ENCODE measurements at regions not wholly inside any gene's neighbourhood (a gene's known extent, or its start where the extent isn't known, plus 50 kb on each side); places are given as distances from the start of the nearest gene placed in this dataset.

- Histone ChIP-seq H3K36me3 (ENCODE audit: control insufficient read depth in 2 of 2, extremely low read depth in 1 of 2, insufficient read depth in 2 of 2, low read length in 2 of 2) (no peaks in the 10 kb centered on the region), H3K4me2 (ENCODE audit: insufficient read depth, low read length) (no peak overlapping the region), H3K9ac (replicated peaks; ENCODE audit: extremely low read depth, insufficient read depth, low read length) (no peak overlapping the region), H2AFZ (ENCODE audit: low read depth, low read length) (no peak overlapping the region), H3K9me1 (replicated peaks; ENCODE audit: control insufficient read depth, extremely low read depth, insufficient read depth, low read length) (no peaks in the 10 kb centered on the region), H4K20me1 (replicated peaks; ENCODE audit: control insufficient read depth, extremely low read depth, insufficient read depth, low read length) (no peaks in the 10 kb centered on the region), H3K27me3 (ENCODE audit: control insufficient read depth in 2 of 2, insufficient read depth in 2 of 2, low read length in 2 of 2) (peaks cover 0 to 2% of the 10 kb centered on the region in 2 experiments), H3K4me1 (ENCODE audit: control insufficient read depth, extremely low read depth, insufficient read depth, low read length) (no peaks in the 10 kb centered on the region), H3K79me2 (ENCODE audit: control insufficient read depth, insufficient read depth, low read length) (no peaks in the 10 kb centered on the region), H3K9me3 (replicated peaks; ENCODE audit: control insufficient read depth, insufficient read depth, low read length) (no peaks in the 10 kb centered on the region), H3K27ac (ENCODE audit: insufficient read depth, low read depth, low read length) (no peak overlapping the region), H3K4me3 (replicated peaks in 1 of 3; ENCODE audit: insufficient read depth in 1 of 3, low read depth in 1 of 3, low read length in 3 of 3) (no peak overlapping the region)
- DNase-seq (ENCODE audit: low read depth, low spot score) (no peak), FAIRE-seq (no peak)
- CTCF ChIA-PET: no interaction called here
- POLR2A ChIA-PET: no interaction called here
- intact Hi-C loops (cut with micrococcal nuclease) (no loop called here), dilution Hi-C loops (cut with MboI; ENCODE audit: extremely low pct_ligation_motif_present, low sequenced_read_pairs) (no loop called here)
- no peak for TF ChIP-seq EZH2 (IDR thresholded peaks at IDR 0.05; ENCODE audit: borderline replicate concordance, low read depth, low read length, severe bottlenecking)
- no peak for TF ChIP-seq POLR2A (IDR thresholded peaks at IDR 0.05; ENCODE audit: low read depth, low read length)
- no peak for TF ChIP-seq FOS (IDR thresholded peaks at IDR 0.05; ENCODE audit: borderline replicate concordance, insufficient read depth, low read length)
- BruUV-seq (replicated peaks): no TSS peak
Observed at GRCh38 chr3:16704941-16705340, 99.7 kb upstream of the DAZL start.

GRCh38 chr3:16707260-16707659, 102.0 kb upstream of the DAZL start:
- BruUV-seq (replicated peaks): no TSS peak
- H3K9me3 ChIP-seq (replicated peaks; ENCODE audit: control insufficient read depth, insufficient read depth, low read length): no peaks in the 10 kb centered on the region
- H3K4me1 ChIP-seq (ENCODE audit: control insufficient read depth, extremely low read depth, insufficient read depth, low read length): no peaks in the 10 kb centered on the region
- no peak overlapping the region for H2AFZ ChIP-seq (ENCODE audit: low read depth, low read length)
- no peak overlapping the region for H3K9ac ChIP-seq (replicated peaks; ENCODE audit: extremely low read depth, insufficient read depth, low read length)
- no peaks in the 10 kb centered on the region for H4K20me1 ChIP-seq (replicated peaks; ENCODE audit: control insufficient read depth, extremely low read depth, insufficient read depth, low read length)
- H3K36me3 ChIP-seq (ENCODE audit: control insufficient read depth in 2 of 2, extremely low read depth in 1 of 2, insufficient read depth in 2 of 2, low read length in 2 of 2): no peaks in the 10 kb centered on the region
- H3K4me2 ChIP-seq (ENCODE audit: insufficient read depth, low read length): no peak overlapping the region
- dilution Hi-C loops (cut with MboI; ENCODE audit: extremely low pct_ligation_motif_present, low sequenced_read_pairs): no loop called here
- no peak overlapping the region for H3K4me3 ChIP-seq (replicated peaks in 1 of 3; ENCODE audit: insufficient read depth in 1 of 3, low read depth in 1 of 3, low read length in 3 of 3)
- no peak for FAIRE-seq
- no peak for DNase-seq (ENCODE audit: low read depth, low spot score)
- intact Hi-C loops (cut with micrococcal nuclease): no loop called here
- H3K9me1 ChIP-seq (replicated peaks; ENCODE audit: control insufficient read depth, extremely low read depth, insufficient read depth, low read length): no peaks in the 10 kb centered on the region
- ChIA-PET CTCF (no interaction called here), POLR2A (no interaction called here)
- H3K27ac ChIP-seq (ENCODE audit: insufficient read depth, low read depth, low read length): no peak overlapping the region
- no peaks in the 10 kb centered on the region for H3K27me3 ChIP-seq (ENCODE audit: control insufficient read depth in 2 of 2, insufficient read depth in 2 of 2, low read length in 2 of 2)
- no peaks in the 10 kb centered on the region for H3K79me2 ChIP-seq (ENCODE audit: control insufficient read depth, insufficient read depth, low read length)
- TF ChIP-seq POLR2AphosphoS5 (IDR thresholded peaks at IDR 0.05; ENCODE audit: insufficient read depth, low read depth, low read length) (no peak), JUN (IDR thresholded peaks at IDR 0.05; ENCODE audit: borderline replicate concordance, insufficient read depth, insufficient read length, low read depth) (no peak)

All from endothelial cell of umbilical vein (primary cell).